ENCODE measurements at regions not wholly inside any gene's neighbourhood (a gene's known extent, or its start where the extent isn't known, plus 50 kb on each side); places are given as distances from the start of the nearest gene placed in this dataset.

DNA sequence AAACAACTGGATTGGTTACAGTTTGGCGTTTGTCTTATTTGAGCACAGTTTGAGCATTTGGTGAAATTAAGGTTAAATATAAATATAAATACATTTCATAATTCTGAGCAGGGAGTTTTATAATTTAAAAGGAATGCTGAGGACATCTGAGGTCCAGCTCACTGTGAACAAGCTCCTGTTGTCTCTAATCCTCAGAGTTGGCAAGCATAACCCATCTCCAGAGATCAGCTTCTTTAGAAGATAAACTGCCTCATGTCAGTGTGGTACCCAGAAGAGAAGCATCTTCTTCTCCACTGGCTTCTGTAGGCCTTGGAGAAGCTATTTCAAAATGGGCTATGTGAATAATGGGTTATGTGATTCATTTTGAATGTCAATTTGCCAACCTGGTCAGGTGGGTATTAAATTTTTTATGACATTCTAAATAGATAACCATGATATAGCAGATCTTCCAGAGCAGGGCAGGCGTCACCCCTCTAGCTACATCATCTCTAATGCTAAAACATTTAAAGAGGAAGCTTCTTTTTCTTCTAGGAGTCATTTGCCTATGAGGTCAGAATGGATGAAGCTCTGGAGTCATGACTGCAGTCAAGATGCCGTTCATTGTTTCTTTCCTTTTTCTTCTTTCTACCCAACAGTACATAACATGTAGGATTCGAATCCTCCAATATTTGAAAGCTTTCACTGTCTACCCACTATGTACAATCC is 324.0 kb downstream of the RNF144A start:
- Histone ChIP-seq H3F3A (ENCODE audit: low read depth) (no peaks in the 10 kb centered on the region), H3K4me1 (ENCODE audit: insufficient read depth, low read length, poor library complexity, severe bottlenecking) (no peaks in the 10 kb centered on the region), H2AFZ (ENCODE audit: low read length) (no peak overlapping the region), H3K36me3 (ENCODE audit: insufficient read depth, low read length) (no peaks in the 10 kb centered on the region), H3K27me3 (ENCODE audit: insufficient read depth, low read length, poor library complexity, severe bottlenecking) (no peaks in the 10 kb centered on the region), H3K9ac (ENCODE audit: low read depth, low read length, poor library complexity, severe bottlenecking) (no peak overlapping the region), H3K4me2 (ENCODE audit: low read depth, low read length, poor library complexity, severe bottlenecking) (no peak overlapping the region), H3K79me2 (ENCODE audit: insufficient read depth, low read length) (no peaks in the 10 kb centered on the region), H3K9me3 (ENCODE audit: insufficient read depth, low read depth, low read length) (no peaks in the 10 kb centered on the region), H4K20me1 (ENCODE audit: insufficient read depth, low read length, poor library complexity, severe bottlenecking) (no peaks in the 10 kb centered on the region), H3K4me3 (ENCODE audit: low read length, poor library complexity, severe bottlenecking) (no peak overlapping the region), H3K9me2 (replicated peaks; ENCODE audit: low read depth, low read length) (no peaks in the 10 kb centered on the region)
- TF ChIP-seq EZH2phosphoT487 (IDR thresholded peaks at IDR 0.05; ENCODE audit: borderline replicate concordance), result no peak
- TF ChIP-seq, protein P1, sequence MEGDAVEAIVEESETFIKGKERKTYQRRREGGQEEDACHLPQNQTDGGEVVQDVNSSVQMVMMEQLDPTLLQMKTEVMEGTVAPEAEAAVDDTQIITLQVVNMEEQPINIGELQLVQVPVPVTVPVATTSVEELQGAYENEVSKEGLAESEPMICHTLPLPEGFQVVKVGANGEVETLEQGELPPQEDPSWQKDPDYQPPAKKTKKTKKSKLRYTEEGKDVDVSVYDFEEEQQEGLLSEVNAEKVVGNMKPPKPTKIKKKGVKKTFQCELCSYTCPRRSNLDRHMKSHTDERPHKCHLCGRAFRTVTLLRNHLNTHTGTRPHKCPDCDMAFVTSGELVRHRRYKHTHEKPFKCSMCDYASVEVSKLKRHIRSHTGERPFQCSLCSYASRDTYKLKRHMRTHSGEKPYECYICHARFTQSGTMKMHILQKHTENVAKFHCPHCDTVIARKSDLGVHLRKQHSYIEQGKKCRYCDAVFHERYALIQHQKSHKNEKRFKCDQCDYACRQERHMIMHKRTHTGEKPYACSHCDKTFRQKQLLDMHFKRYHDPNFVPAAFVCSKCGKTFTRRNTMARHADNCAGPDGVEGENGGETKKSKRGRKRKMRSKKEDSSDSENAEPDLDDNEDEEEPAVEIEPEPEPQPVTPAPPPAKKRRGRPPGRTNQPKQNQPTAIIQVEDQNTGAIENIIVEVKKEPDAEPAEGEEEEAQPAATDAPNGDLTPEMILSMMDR (conservative IDR thresholded peaks at IDR 0.05; ENCODE audit: low read length), result no peak

DNA sequence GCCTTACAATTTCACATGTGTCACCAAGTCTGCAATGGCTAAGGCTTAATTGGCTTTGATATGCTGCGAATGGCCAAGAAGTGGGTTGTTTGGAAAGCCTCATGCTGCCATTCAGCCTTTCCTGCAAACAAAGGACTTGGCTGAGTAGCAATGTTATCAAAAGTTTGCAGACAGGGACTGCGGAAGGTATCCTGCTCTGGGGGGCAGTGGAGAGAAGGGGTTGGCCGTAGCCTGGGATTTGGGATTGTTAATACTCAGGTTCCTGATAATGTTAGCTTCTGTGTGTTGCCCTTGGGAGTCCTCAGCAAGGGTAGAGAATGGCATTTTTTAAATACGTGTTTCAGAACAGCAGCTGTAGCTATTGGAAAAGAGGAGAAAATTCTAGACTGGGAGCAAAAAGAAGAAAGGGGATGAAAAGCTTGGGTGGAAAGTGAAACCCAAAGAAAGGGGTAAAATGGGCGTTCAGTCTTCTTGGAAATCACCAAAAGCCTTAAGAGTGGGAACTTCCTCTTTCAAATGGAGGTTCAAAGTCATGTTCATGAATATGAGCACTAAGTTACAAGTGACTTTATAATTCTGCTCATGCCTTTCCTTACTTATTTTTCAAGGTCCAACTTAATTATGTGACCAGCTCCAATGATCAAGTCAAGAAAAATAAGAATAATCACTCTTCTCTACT is 325.1 kb downstream of the RNF144A start:
- Histone ChIP-seq H3K9me2 (replicated peaks; ENCODE audit: low read depth, low read length) (no peaks in the 10 kb centered on the region), H4K20me1 (ENCODE audit: insufficient read depth, low read length, poor library complexity, severe bottlenecking) (no peaks in the 10 kb centered on the region), H2AFZ (ENCODE audit: low read length) (no peak overlapping the region), H3K4me1 (ENCODE audit: insufficient read depth, low read length, poor library complexity, severe bottlenecking) (no peaks in the 10 kb centered on the region), H3F3A (ENCODE audit: low read depth) (no peaks in the 10 kb centered on the region), H3K4me3 (ENCODE audit: low read length, poor library complexity, severe bottlenecking) (no peak overlapping the region), H3K9ac (ENCODE audit: low read depth, low read length, poor library complexity, severe bottlenecking) (no peak overlapping the region), H3K4me2 (ENCODE audit: low read depth, low read length, poor library complexity, severe bottlenecking) (no peak overlapping the region), H3K36me3 (ENCODE audit: insufficient read depth, low read length) (no peaks in the 10 kb centered on the region), H3K9me3 (ENCODE audit: insufficient read depth, low read depth, low read length) (no peaks in the 10 kb centered on the region), H3K27me3 (ENCODE audit: insufficient read depth, low read length, poor library complexity, severe bottlenecking) (no peaks in the 10 kb centered on the region), H3K79me2 (ENCODE audit: insufficient read depth, low read length) (no peaks in the 10 kb centered on the region)
- no peak for TF ChIP-seq EZH2phosphoT487 (IDR thresholded peaks at IDR 0.05; ENCODE audit: borderline replicate concordance)
- TF ChIP-seq, protein P1 (conservative IDR thresholded peaks at IDR 0.05; ENCODE audit: low read length), result no peak

DNA sequence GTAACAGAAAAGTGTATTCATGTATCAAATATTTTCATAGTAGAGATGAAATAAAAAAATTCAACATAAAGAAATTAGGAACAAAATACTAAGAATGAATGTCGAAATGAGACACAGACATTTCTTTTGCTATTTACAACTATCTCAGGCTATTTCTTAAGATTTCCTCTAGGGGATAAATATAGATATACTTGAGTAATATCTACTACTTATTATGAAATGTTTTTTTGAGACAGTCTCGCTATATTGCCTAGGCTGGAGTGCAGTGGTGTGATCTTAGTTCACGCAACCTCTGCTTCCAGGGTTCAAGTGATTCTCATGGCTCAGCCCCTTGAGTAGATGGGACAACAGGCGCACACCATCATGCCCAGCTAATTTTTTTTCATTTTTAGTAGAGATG is 326.1 kb downstream of the RNF144A start:
- H4K20me1 ChIP-seq (ENCODE audit: insufficient read depth, low read length, poor library complexity, severe bottlenecking), result no peaks in the 10 kb centered on the region
- H3K4me1 ChIP-seq (ENCODE audit: insufficient read depth, low read length, poor library complexity, severe bottlenecking), result no peaks in the 10 kb centered on the region
- no peak overlapping the region for H3K4me3 ChIP-seq (ENCODE audit: low read length, poor library complexity, severe bottlenecking)
- H3K27me3 ChIP-seq (ENCODE audit: insufficient read depth, low read length, poor library complexity, severe bottlenecking), result no peaks in the 10 kb centered on the region
- no peaks in the 10 kb centered on the region for H3K79me2 ChIP-seq (ENCODE audit: insufficient read depth, low read length)
- no peak overlapping the region for H2AFZ ChIP-seq (ENCODE audit: low read length)
- H3K9me2 ChIP-seq (replicated peaks; ENCODE audit: low read depth, low read length), result no peaks in the 10 kb centered on the region
- no peaks in the 10 kb centered on the region for H3K36me3 ChIP-seq (ENCODE audit: insufficient read depth, low read length)
- no peak overlapping the region for H3K9ac ChIP-seq (ENCODE audit: low read depth, low read length, poor library complexity, severe bottlenecking)
- TF ChIP-seq EZH2phosphoT487 (IDR thresholded peaks at IDR 0.05; ENCODE audit: borderline replicate concordance), result no peak
- TF ChIP-seq, protein P1 (conservative IDR thresholded peaks at IDR 0.05; ENCODE audit: low read length), result no peak
- H3K4me2 ChIP-seq (ENCODE audit: low read depth, low read length, poor library complexity, severe bottlenecking), result no peak overlapping the region
- H3K9me3 ChIP-seq (ENCODE audit: insufficient read depth, low read depth, low read length), result no peaks in the 10 kb centered on the region
- no peaks in the 10 kb centered on the region for H3F3A ChIP-seq (ENCODE audit: low read depth)

All from Loucy (cell line).